ENCODE measurements at regions not wholly inside any gene's neighbourhood (a gene's known extent, or its start where the extent isn't known, plus 50 kb on each side); places are given as distances from the start of the nearest gene placed in this dataset.
A peak's percentile ranks its signal among the peaks of the same experiment; 100 is the strongest.

GRCh38 chr17:33464669-33465280 lies 171.7 kb upstream of the ASIC2 start:
- no peak for DNase-seq (ENCODE audit: low read depth)
- ChIA-PET CTCF (no interaction called here), POLR2A (no interaction called here)
- TF ChIP-seq CTCF (IDR thresholded peaks at IDR 0.05; ENCODE audit: insufficient read depth, low read depth, low read length): no peak
- no peaks in the 10 kb centered on the region for H3K27me3 ChIP-seq (ENCODE audit: control insufficient read depth, insufficient read depth, low read length)
- H3K36me3 ChIP-seq (ENCODE audit: control insufficient read depth, insufficient read depth, low read length): no peaks in the 10 kb centered on the region
- H3K4me3 ChIP-seq (ENCODE audit: low read depth, low read length): no peak overlapping the region

GRCh38 chr17:33469421-33469820 lies 176.3 kb upstream of the ASIC2 start:
- ChIA-PET POLR2A (no interaction called here), CTCF (no interaction called here)
- TF ChIP-seq CTCF (IDR thresholded peaks at IDR 0.05; ENCODE audit: insufficient read depth, low read depth, low read length): no peak
- no peaks in the 10 kb centered on the region for H3K36me3 ChIP-seq (ENCODE audit: control insufficient read depth, insufficient read depth, low read length)
- no peaks in the 10 kb centered on the region for H3K27me3 ChIP-seq (ENCODE audit: control insufficient read depth, insufficient read depth, low read length)
- DNase-seq (ENCODE audit: low read depth): no peak
- H3K4me3 ChIP-seq (ENCODE audit: low read depth, low read length): no peak overlapping the region

- no peak for TF ChIP-seq CTCF (IDR thresholded peaks at IDR 0.05; ENCODE audit: insufficient read depth, low read depth, low read length)
- no peak overlapping the region for H3K4me3 ChIP-seq (ENCODE audit: low read depth, low read length)
- peak; percentile 40 for DNase-seq (ENCODE audit: low read depth)
- POLR2A ChIA-PET: interaction anchor here (0.7 kb wide), 1 partner anchor 766 kb away, joined by 3 read pairs; no protein-coding TSS in a partner anchor
- no peaks in the 10 kb centered on the region for H3K36me3 ChIP-seq (ENCODE audit: control insufficient read depth, insufficient read depth, low read length)
- CTCF ChIA-PET: no interaction called here
- no peaks in the 10 kb centered on the region for H3K27me3 ChIP-seq (ENCODE audit: control insufficient read depth, insufficient read depth, low read length)
Observed at GRCh38 chr17:33469911-33470310, 176.8 kb upstream of the ASIC2 start.

- Histone ChIP-seq H3K36me3 (ENCODE audit: control insufficient read depth, insufficient read depth, low read length) (no peaks in the 10 kb centered on the region), H3K4me3 (ENCODE audit: low read depth, low read length) (no peak overlapping the region), H3K27me3 (ENCODE audit: control insufficient read depth, insufficient read depth, low read length) (no peaks in the 10 kb centered on the region; the same call in 1 of the 2 replicates)
- no peak for DNase-seq (ENCODE audit: low read depth)
- TF ChIP-seq CTCF (IDR thresholded peaks at IDR 0.05; ENCODE audit: insufficient read depth, low read depth, low read length): no peak
- ChIA-PET POLR2A (no interaction called here), CTCF (no interaction called here)
Observed at GRCh38 chr17:33473061-33473460, 180.0 kb upstream of the ASIC2 start.

GRCh38 chr17:33474789-33475188 lies 181.7 kb upstream of the ASIC2 start:
- POLR2A ChIA-PET: no interaction called here
- CTCF ChIA-PET: no interaction called here
- no peak for TF ChIP-seq CTCF (IDR thresholded peaks at IDR 0.05; ENCODE audit: insufficient read depth, low read depth, low read length)
- DNase-seq (ENCODE audit: low read depth): no peak
- Histone ChIP-seq H3K36me3 (ENCODE audit: control insufficient read depth, insufficient read depth, low read length) (no peaks in the 10 kb centered on the region), H3K27me3 (ENCODE audit: control insufficient read depth, insufficient read depth, low read length) (no peaks in the 10 kb centered on the region; the same call in 1 of the 2 replicates), H3K4me3 (ENCODE audit: low read depth, low read length) (no peak overlapping the region)
